ENCODE measurements at regions not wholly inside any gene's neighbourhood (a gene's known extent, or its start where the extent isn't known, plus 50 kb on each side); places are given as distances from the start of the nearest gene placed in this dataset.

- no peak for DNase-seq (ENCODE audit: low read depth)
These were observed 160.5 kb downstream of the HS3ST1 start for GRCh38 chr4:11268149-11268548.

- DNase-seq (ENCODE audit: low read depth), result no peak
These were observed 163.9 kb downstream of the HS3ST1 start for GRCh38 chr4:11264841-11265240.

DNA sequence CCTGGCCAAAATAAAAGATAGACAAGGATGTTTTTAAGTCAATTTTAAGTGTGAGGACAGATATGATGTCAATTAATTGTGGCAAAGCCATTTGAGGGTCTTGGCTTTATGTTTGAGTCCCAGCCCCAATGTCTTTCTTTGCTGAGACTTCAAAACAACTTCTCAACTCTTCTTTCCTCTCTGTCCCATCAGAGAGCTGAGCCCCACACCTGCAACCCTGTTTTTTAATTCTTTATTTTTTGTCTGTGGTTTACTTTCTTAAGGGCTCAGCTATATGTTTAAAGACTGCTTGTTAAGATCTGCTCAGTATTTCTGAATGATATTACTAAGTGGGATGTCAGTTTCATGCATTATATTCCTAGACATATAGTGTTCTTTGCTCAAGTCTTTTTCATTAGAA, 164.3 kb downstream of the HS3ST1 start:
- no peak for DNase-seq (ENCODE audit: low read depth)

DNA sequence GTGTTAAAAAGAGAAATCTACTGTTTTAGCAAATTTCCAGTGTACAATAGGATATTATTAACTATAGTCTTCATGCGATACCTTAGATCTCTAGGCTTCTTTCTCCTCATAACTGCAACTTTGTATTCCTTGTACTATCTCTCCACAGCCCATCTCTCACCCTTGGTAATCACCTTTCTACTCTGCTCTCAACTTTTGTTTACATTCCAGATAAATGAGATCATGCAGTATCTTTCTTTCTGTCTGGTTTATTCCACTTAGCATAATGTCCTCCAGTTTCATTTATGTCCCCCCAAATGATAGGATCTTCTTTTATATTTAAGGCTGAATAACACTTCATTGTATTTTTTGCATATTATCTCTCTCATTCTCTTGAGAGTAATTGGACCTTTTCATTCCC, 165.5 kb downstream of the HS3ST1 start:
- no peak for DNase-seq (ENCODE audit: low read depth)

GRCh38 chr4:11261066-11261850, 167.4 kb downstream of the HS3ST1 start:
- no peak for DNase-seq (ENCODE audit: low read depth)

DNA sequence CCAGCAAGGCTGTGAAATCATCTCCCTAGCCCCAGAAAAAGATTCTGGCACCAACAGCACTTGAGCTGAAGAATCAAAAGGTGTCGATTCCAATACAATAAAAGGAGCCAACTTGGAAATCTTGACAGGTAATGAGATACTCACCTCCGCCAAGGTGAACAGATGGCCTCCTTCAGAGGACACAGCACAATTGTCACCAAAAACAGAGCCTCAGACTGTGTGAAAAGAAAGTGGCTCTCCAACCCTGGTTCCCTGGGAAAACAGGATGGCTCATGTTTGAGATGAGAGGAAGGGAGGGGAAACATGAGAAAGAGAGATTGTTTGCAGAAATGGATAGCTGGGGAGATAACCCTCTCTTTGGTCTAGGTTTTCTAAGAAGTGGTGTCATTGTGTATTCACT, 168.9 kb downstream of the HS3ST1 start:
- DNase-seq (ENCODE audit: low read depth), result no peak

DNA sequence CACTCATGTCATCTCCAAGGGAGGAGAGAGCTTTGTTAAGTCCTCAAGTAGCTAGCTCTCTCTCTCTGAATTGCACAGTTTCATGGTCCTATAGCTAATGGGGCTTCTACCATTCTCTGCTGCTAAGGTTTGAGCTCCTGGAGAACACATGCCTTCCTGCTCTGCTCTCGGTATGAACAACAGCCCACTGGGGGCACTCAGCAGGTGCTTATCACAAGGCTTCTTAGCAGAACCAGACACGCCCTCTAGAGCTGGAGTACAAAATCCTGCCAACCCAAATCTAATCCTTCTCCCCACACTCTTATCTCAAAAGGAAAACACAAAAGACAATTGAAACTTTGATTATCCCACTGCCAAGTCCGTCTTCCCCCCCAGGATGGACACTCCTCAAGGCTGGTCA, 176.5 kb downstream of the HS3ST1 start:
- no peak for DNase-seq (ENCODE audit: low read depth)

DNA sequence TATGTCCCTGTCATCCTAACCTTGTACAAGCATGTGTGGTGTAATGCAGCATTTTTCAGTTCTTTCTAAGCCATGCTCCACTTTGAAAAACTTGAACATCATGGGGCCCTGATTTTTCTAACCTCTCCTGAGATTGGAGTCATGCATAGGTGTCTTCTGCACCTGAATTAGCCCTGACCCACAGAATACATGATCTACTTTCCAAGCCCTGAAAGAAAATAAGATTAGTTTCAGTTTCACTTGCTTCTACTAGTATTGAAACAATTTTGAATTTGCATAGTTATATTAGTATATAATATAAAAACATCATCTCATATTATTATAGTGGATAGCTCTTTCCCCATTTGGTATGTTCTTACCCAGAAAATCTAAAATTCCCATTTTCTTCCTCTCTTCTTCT, 178.2 kb downstream of the HS3ST1 start:
- no peak for DNase-seq (ENCODE audit: low read depth)

- no peak for DNase-seq (ENCODE audit: low read depth)
These were observed 196.7 kb downstream of the HS3ST1 start for GRCh38 chr4:11232015-11232414.

DNA sequence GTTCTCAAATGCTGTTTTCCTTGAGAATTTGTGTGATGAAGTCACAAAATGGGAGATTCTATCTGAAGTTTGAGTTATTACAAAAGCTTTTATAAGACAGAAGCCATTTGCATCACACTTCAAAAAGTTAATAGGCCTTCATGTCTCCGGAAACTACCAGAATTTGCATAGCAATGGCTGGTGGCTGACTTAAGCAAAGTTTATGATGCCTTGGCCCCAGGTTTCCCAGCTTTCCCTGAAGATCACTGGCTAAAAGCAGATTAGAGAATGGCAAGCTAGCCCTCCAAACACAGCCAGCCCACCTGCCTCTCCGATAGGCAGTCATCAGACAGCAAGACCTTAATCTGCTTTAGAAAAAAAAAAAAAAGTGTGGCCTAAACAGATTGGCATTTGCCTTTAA, 197.8 kb downstream of the HS3ST1 start:
- DNase-seq (ENCODE audit: low read depth), result no peak

DNA sequence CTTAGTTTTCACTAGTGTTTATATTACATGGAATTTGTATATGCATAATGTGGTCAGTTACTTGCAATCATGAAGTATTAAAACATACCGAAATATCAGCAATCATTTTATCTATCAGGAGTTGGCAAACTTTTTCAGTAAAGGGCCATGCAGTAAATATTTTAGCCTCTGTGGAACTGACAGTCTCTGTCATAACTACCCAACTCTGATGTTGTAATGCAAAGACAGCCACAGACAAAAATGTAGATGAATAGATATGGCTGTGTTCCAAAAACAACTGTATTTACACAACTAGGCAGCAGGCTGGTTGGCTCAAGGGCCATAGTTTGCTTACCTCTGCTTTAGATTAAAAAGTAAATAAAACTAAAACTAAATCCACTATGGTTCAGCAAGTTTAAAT, 200.2 kb downstream of the HS3ST1 start:
- no peak for DNase-seq (ENCODE audit: low read depth)

DNA sequence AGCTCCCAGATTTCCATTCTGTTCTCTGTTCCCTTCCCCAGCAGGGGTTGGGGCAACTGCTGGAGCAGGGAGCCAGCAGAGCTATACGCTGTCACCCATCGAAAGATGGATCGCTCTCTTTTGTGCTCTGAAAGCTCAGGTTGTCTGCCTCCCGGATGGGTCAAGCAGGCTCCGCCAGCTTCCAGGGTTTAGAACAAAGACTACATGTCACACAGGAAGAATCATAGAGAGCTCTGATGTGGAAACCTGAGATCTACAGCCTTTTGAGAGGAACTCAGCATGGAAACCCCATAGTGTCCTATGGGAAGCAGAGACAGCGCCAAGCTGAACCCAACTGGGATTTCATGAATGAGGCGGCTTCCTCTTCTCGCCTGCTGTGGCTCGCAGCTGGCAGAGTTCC, 205.4 kb downstream of the HS3ST1 start:
- DNase-seq (ENCODE audit: low read depth), result no peak

DNA sequence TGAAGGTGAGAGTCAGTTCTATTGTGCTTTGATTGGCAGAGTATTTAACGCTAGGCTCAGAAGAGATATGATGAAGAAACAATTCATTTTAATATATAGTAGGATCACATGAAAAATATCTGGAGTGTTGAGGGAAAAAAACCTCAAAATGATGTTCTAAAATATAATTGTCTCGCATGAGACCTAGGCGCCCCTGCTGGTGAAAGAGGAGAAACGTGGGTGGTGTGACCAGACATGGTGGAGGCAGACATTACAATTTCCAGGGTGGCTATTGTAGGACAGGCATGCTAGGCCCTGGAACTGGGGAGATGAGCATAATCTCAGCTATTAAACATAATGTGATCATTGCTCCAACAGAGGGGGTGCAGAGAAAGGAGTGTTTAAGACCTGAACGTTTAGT, 210.0 kb downstream of the HS3ST1 start:
- no peak for DNase-seq (ENCODE audit: low read depth)

GRCh38 chr4:11216520-11216919, 212.2 kb downstream of the HS3ST1 start:
- DNase-seq (ENCODE audit: low read depth), result no peak

- no peak for DNase-seq (ENCODE audit: low read depth)
These were observed 214.4 kb downstream of the HS3ST1 start for GRCh38 chr4:11214281-11214680.

DNA sequence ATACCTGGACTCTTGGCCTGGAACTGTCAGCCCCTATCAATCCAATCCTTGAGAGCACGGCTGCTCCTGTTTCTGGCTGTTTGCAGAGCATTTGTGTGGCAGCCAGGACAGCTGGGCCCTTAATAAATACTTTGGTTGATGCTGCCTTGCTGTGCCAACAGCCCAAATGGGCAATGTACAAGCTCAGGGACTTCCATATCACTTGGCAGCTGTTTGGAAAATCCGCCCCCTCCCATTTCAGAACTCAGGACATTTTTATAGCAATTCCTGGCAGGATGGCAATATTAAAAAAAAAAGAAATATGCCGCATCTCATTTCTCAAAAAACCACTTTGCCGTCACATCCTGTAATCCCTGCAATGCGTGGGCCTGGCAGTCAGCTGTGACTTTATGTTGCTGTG, 218.9 kb downstream of the HS3ST1 start:
- DNase-seq (ENCODE audit: low read depth), result no peak

DNA sequence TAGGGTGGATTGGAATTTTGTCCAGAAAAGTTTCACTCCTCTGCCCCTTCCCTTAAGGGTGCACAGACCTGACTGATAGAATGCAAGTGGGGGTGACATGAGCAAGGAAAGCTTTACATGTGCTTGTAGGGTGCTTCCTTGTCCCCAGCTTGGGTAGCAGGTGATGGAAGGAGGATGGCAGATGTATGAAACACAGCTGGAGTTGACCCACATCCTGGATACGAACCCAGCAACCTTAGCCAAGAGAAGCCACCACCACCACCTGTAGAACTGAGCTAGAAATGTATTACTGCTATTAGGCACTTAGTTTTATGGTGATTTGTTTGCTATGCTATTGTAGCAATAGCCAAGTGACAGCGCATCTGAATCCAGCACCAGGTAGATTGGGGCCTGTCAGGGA, 227.4 kb downstream of the HS3ST1 start:
- no peak for DNase-seq (ENCODE audit: low read depth)

- no peak for DNase-seq (ENCODE audit: low read depth)
These were observed 230.0 kb downstream of the HS3ST1 start for GRCh38 chr4:11198516-11199305.

- DNase-seq (ENCODE audit: low read depth), result no peak
These were observed 230.9 kb downstream of the HS3ST1 start for GRCh38 chr4:11197631-11198341.

GRCh38 chr4:11196927-11197522, 231.7 kb downstream of the HS3ST1 start:
- no peak for DNase-seq (ENCODE audit: low read depth)

GRCh38 chr4:11194431-11194830, 234.3 kb downstream of the HS3ST1 start:
- no peak for DNase-seq (ENCODE audit: low read depth)

GRCh38 chr4:11189756-11190155, 238.9 kb downstream of the HS3ST1 start:
- DNase-seq (ENCODE audit: low read depth), result no peak

Measured in RPMI7951 (cell line).